ENCODE measurements at regions not wholly inside any gene's neighbourhood (a gene's known extent, or its start where the extent isn't known, plus 50 kb on each side); places are given as distances from the start of the nearest gene placed in this dataset.

DNA sequence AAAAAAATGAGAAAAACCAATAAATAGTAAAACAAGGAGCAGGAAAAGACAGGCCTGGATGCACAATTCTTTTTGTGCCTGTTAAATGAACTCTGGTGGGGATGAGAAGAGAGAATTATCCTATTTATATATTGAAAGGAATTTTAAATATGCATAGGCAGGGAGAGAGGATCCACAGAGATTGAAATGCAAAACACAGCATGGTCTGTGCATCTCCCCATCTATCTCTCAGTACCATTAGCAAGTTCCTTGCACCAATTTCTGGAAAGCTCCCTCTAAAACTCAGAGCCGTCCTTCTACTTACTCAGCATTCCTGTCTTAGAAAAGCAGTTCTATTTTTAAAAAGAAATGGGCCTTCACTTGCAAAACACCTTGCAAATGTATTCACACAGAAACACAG lies 502.3 kb upstream of the KLHL29 start:
- H4K20me1 ChIP-seq, result no peaks in the 10 kb centered on the region
- H3K27ac ChIP-seq, result no peak overlapping the region
- H3K27me3 ChIP-seq, result 0 out of 22 replicates have a peak, but pooled peaks cover 0 to 3% (median 0%) of the 10 kb centered on the region in 11 experiments
- peaks cover 0 to 7% (median 0%) of the 10 kb centered on the region in 11 experiments; a peak in 1 of 22 replicates for H3K9me3 ChIP-seq (replicated peaks in 1 of 11)
- peaks cover 11 to 45% (median 21%) of the 10 kb centered on the region in 10 experiments; a peak in 19 of 20 replicates for H3K4me1 ChIP-seq
- no peak overlapping the region for H3K9ac ChIP-seq
- H3K4me3 ChIP-seq, result no peak overlapping the region
- H3K36me3 ChIP-seq, result no peaks in the 10 kb centered on the region
- no peak overlapping the region for H3K4me2 ChIP-seq
- TF ChIP-seq Cebpa-rat (IDR thresholded peaks at IDR 0.05), result no peak

DNA sequence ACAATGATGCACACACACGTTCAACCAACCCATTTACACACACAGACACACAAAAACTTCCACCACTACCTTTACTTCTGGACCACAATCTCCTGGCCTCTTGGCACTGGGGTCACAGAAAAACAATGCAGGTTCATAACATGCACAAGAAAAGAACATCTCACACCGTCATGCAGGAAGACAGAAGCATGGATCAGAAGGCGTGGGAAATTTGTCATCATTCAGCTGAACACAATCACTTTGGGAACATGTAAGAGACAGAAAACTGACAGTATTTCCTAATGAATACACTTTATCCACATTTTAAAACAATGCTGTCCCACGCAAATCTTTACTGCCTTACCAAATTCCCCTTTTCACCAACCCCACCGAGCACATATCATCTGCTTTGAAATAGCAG lies 501.9 kb upstream of the KLHL29 start:
- H3K36me3 ChIP-seq, result no peaks in the 10 kb centered on the region
- peaks cover 11 to 45% (median 21%) of the 10 kb centered on the region in 10 experiments; a peak in 19 of 20 replicates for H3K4me1 ChIP-seq
- TF ChIP-seq Cebpa-rat (IDR thresholded peaks at IDR 0.05), result no peak
- no peak overlapping the region for H3K9ac ChIP-seq
- H3K4me3 ChIP-seq, result no peak overlapping the region
- H3K27ac ChIP-seq, result no peak overlapping the region
- no peaks in the 10 kb centered on the region for H4K20me1 ChIP-seq
- H3K9me3 ChIP-seq (replicated peaks in 1 of 11), result peaks cover 0 to 7% (median 0%) of the 10 kb centered on the region in 11 experiments; a peak in 1 of 22 replicates
- H3K27me3 ChIP-seq, result 0 out of 22 replicates have a peak, but pooled peaks cover 0 to 3% (median 0%) of the 10 kb centered on the region in 11 experiments
- H3K4me2 ChIP-seq, result no peak overlapping the region

DNA sequence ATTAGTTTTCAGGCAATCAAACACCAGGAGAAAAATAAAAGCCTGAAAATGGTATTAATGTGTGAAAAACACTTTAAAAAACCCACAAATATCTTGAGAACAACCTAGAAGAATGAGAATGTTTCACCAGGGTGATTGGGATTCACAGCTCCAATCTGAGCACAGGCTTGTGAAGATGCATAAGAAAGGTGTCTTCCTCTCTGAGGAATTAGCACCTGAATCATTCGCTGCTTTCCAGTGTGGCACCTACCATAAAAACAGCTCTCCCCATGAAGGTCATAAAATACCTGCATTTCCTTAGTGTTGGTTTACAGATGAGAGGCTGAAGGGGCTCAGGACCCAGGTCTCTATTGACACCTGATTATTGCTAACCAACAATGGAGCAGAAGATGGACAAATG lies 499.7 kb upstream of the KLHL29 start:
- TF ChIP-seq Cebpa-rat (IDR thresholded peaks at IDR 0.05), result no peak
- H4K20me1 ChIP-seq, result no peaks in the 10 kb centered on the region
- H3K9ac ChIP-seq, result no peak overlapping the region
- no peak overlapping the region for H3K4me3 ChIP-seq
- no peaks in the 10 kb centered on the region for H3K36me3 ChIP-seq
- H3K4me1 ChIP-seq, result peaks cover 11 to 51% (median 21%) of the 10 kb centered on the region in 10 experiments; a peak in 19 of 20 replicates
- H3K27ac ChIP-seq, result peak overlapping the region in 7 of 11 experiments; percentile 35 to 64 (median 48); a peak in 11 of 22 replicates
- 0 out of 22 replicates have a peak, but pooled peaks cover 0 to 3% (median 0%) of the 10 kb centered on the region in 11 experiments for H3K27me3 ChIP-seq
- H3K9me3 ChIP-seq (replicated peaks in 1 of 11), result peaks cover 0 to 7% (median 0%) of the 10 kb centered on the region in 11 experiments; a peak in 1 of 22 replicates
- H3K4me2 ChIP-seq, result peak overlapping the region in 10 of 11 experiments; percentile 1 to 69 (median 50); a peak in 19 of 22 replicates

DNA sequence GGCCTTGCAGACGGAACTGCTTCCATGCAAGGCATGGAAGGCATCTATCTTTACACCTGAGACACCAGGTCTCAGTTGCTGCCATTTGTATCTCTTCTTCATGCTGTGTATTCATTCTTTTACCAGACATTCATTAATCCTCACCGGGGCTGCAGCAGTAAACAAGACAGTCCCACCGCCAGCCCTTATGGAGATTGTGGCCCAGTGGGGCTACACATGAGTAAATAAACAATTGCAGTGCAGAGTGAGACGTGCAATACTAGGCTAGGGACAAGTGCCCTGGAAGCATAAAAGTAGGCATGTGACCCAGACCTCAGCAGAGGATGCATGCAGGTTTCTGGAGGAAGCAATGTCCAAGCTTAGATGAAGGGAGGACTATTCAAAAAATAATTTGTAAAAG lies 497.6 kb upstream of the KLHL29 start:
- Histone ChIP-seq H4K20me1 (no peaks in the 10 kb centered on the region), H3K27me3 (0 out of 22 replicates have a peak, but pooled peaks cover 0 to 3% (median 0%) of the 10 kb centered on the region in 11 experiments), H3K4me3 (no peak overlapping the region), H3K4me2 (no peak overlapping the region; a peak in 1 of 22 replicates), H3K4me1 (peaks cover 11 to 54% (median 21%) of the 10 kb centered on the region in 10 experiments; a peak in 19 of 20 replicates), H3K9me3 (replicated peaks in 1 of 11) (peaks cover 0 to 11% (median 4%) of the 10 kb centered on the region in 11 experiments; a peak in 2 of 22 replicates), H3K36me3 (no peaks in the 10 kb centered on the region), H3K27ac (no peak overlapping the region), H3K9ac (no peak overlapping the region)
- no peak for TF ChIP-seq Cebpa-rat (IDR thresholded peaks at IDR 0.05)

DNA sequence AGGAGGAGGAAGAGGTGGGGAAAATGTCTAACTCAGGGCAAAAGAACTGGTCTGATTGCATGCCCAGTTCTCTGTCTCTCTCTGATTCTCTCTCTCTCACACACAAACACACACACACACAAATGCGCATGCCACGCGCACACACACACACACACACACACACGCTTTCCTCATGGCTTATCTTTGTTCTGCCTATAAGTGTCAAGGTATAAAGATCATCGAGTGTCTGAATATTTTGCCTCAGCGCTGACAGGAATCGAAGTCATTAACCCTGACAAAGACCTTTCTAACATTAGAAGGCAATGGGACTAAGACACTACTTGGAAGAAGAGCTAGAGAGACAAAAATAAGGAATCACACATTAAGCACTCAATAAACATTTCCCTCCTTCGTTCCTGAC lies 497.1 kb upstream of the KLHL29 start:
- Histone ChIP-seq H3K27me3 (0 out of 22 replicates have a peak, but pooled peaks cover 0 to 3% (median 0%) of the 10 kb centered on the region in 11 experiments), H3K27ac (no peak overlapping the region), H3K36me3 (no peaks in the 10 kb centered on the region), H4K20me1 (no peaks in the 10 kb centered on the region), H3K4me3 (no peak overlapping the region), H3K4me2 (no peak overlapping the region; a peak in 1 of 22 replicates), H3K4me1 (peaks cover 11 to 53% (median 23%) of the 10 kb centered on the region in 10 experiments; a peak in 19 of 20 replicates), H3K9me3 (replicated peaks in 1 of 11) (peaks cover 0 to 11% (median 4%) of the 10 kb centered on the region in 11 experiments; a peak in 2 of 22 replicates), H3K9ac (no peak overlapping the region)
- no peak for TF ChIP-seq Cebpa-rat (IDR thresholded peaks at IDR 0.05)

DNA sequence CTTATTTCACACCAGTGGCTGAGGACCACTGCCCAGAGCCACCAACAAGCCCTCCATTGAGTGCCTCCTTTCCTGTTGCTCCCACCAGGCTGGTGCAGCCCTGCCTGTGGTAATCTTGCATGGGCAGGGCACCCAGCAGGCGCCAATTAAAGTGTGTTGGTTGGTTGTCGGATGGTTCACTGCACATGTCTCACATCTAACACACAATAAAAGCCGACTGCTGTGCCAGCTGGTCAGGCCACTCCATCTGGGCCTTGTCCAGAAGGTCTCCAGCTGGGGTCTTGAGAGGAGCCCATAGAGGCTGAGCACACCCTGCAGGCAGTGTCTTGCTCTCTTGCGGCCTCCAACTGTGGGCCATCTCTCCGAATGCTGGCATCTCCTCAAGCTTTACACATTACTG lies 494.8 kb upstream of the KLHL29 start:
- Histone ChIP-seq H3K4me3 (no peak overlapping the region), H3K9ac (no peak overlapping the region), H3K4me1 (peaks cover under 1 to 53% (median 26%) of the 10 kb centered on the region in 10 experiments; a peak in 18 of 20 replicates), H3K27me3 (0 out of 22 replicates have a peak, but pooled peaks cover 0 to 3% (median 0%) of the 10 kb centered on the region in 11 experiments), H3K36me3 (no peaks in the 10 kb centered on the region), H3K27ac (no peak overlapping the region), H3K4me2 (peak overlapping the region in 3 of 11 experiments; percentile 2 to 23 (median 20); a peak in 3 of 22 replicates), H3K9me3 (replicated peaks in 1 of 11) (peaks cover 0 to 7% (median 3%) of the 10 kb centered on the region in 11 experiments; a peak in 1 of 22 replicates), H4K20me1 (no peaks in the 10 kb centered on the region)
- TF ChIP-seq Cebpa-rat (IDR thresholded peaks at IDR 0.05), result no peak

DNA sequence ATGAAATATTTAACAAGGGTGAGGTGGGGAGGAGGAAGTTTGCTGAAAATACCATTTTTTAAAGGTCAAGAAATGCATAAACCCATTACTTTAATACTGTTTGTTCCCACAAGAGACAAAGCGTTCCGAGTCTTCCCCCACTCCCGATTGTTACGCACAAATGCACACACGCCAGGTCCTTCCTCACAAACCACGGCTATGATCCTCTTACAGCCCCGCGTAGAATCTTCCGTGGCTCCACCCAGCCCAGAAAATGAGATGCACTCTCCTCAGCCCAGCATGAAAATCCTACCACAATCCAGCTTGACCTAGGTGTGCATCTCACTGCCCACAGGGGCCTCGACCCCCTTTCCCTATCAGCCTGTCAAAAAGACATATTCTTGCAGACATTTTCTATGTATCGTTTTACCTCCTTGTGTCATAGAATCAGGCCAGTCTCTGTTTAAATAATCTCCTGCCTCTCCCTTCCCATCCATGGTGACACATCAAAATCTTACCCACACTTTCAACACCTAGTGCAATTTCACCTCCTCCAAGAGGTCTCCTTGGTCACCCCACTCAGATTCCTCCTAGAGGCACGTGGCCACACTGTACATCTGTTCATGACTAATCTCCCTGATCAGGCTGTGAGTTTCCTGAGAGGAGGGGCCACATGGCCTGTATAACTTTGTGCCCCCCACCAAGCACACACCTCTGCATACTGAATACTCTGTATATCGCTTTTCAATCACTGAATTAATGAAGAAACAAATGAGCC lies 491.0 kb upstream of the KLHL29 start:
- peak overlapping the region in 8 of 11 experiments; percentile 44 to 69 (median 52); a peak in 16 of 22 replicates for H3K4me2 ChIP-seq
- peaks cover 0 to 7% (median 0%) of the 10 kb centered on the region in 11 experiments; a peak in 1 of 22 replicates for H3K9me3 ChIP-seq (replicated peaks in 1 of 11)
- no peaks in the 10 kb centered on the region for H3K36me3 ChIP-seq
- H3K4me3 ChIP-seq, result no peak overlapping the region
- no peaks in the 10 kb centered on the region for H4K20me1 ChIP-seq
- no peaks in the 10 kb centered on the region for H3K27me3 ChIP-seq
- H3K4me1 ChIP-seq, result peaks cover 0 to 42% (median 22%) of the 10 kb centered on the region in 10 experiments; a peak in 14 of 20 replicates
- H3K9ac ChIP-seq, result no peak overlapping the region
- peak overlapping the region in 1 of 11 experiments; percentile 14; a peak in 2 of 22 replicates for H3K27ac ChIP-seq
- no peak for TF ChIP-seq Cebpa-rat (IDR thresholded peaks at IDR 0.05)

DNA sequence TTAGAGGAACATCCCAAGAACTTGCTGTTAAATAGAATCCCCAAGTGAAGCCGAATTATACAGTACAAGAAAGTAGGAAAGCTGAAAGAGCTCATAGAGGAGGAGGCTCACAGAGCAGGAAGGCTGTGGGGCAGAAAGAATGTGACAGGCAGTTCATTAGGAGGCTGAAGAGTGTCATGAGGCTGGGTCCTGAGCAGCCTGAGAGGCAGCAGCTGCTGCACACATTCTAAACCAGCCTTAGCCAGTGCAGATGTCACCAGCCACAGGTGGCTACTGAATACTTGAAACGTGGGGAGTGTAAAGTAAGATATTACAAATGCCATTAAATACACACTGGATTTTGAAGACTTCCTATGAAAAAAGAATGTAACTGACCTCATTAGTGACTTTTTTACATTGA lies 490.2 kb upstream of the KLHL29 start:
- H3K27ac ChIP-seq, result no peak overlapping the region

DNA sequence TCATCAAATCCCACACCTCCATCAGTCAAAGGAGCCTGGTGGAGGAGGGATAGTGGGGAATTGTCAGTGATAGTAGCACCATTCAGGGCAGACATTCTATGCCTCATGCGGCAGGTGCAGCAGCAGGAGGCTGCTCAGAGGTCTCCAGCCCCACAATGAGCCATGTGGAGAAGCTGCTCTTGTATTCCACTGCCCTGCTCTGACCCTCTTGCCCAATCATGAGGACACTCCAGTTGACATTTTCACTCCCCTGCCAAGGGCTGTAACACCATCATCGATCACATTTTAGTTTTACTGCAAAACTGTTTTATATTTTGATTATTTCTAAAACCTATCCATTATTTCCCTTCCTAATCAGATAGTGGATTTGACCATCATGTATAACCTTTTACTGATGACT lies 487.6 kb upstream of the KLHL29 start:
- no peaks in the 10 kb centered on the region for H4K20me1 ChIP-seq
- no peaks in the 10 kb centered on the region for H3K36me3 ChIP-seq
- peaks cover 0 to 28% (median 22%) of the 10 kb centered on the region in 10 experiments; a peak in 14 of 20 replicates for H3K4me1 ChIP-seq
- H3K9ac ChIP-seq, result no peak overlapping the region
- no peak for TF ChIP-seq Cebpa-rat (IDR thresholded peaks at IDR 0.05)
- no peak overlapping the region for H3K4me2 ChIP-seq
- no peaks in the 10 kb centered on the region for H3K27me3 ChIP-seq
- H3K4me3 ChIP-seq, result no peak overlapping the region
- H3K27ac ChIP-seq, result no peak overlapping the region
- peaks cover 0 to 1% (median 0%) of the 10 kb centered on the region in 11 experiments; a peak in 1 of 22 replicates for H3K9me3 ChIP-seq (replicated peaks in 1 of 11)

More for the DNA sequence above, 490.2 kb upstream of the KLHL29 start:
- H3K9ac ChIP-seq, result no peak overlapping the region
- H3K4me1 ChIP-seq, result peaks cover 0 to 42% (median 22%) of the 10 kb centered on the region in 10 experiments; a peak in 14 of 20 replicates
- H3K9me3 ChIP-seq (replicated peaks in 1 of 11), result peaks cover 0 to 7% (median 0%) of the 10 kb centered on the region in 11 experiments; a peak in 1 of 22 replicates
- H4K20me1 ChIP-seq, result no peaks in the 10 kb centered on the region
- no peak for TF ChIP-seq Cebpa-rat (IDR thresholded peaks at IDR 0.05)
- peak overlapping the region in 3 of 11 experiments; percentile 48 to 69 (median 53); a peak in 4 of 22 replicates for H3K4me2 ChIP-seq
- H3K36me3 ChIP-seq, result no peaks in the 10 kb centered on the region
- no peak overlapping the region for H3K4me3 ChIP-seq
- H3K27me3 ChIP-seq, result no peaks in the 10 kb centered on the region
